ENCODE measurements at regions not wholly inside any gene's neighbourhood (a gene's known extent, or its start where the extent isn't known, plus 50 kb on each side); places are given as distances from the start of the nearest gene placed in this dataset.
"Not testable (repeated sequence)": the region's sequence is repeated elsewhere in the genome, so short reads cannot be mapped to it uniquely, and the experiment has no call there.

GRCh38 chr16:79835194-79835593 lies 234.7 kb upstream of the MAF start:
- Histone ChIP-seq H3K4me1 (no peaks in the 10 kb centered on the region), H3K27ac (no peak overlapping the region), H3K9me3 (no peaks in the 10 kb centered on the region), H3K36me3 (no peaks in the 10 kb centered on the region), H3K27me3 (no peaks in the 10 kb centered on the region), H3K4me3 (no peak overlapping the region)
- TF ChIP-seq, protein P1, sequence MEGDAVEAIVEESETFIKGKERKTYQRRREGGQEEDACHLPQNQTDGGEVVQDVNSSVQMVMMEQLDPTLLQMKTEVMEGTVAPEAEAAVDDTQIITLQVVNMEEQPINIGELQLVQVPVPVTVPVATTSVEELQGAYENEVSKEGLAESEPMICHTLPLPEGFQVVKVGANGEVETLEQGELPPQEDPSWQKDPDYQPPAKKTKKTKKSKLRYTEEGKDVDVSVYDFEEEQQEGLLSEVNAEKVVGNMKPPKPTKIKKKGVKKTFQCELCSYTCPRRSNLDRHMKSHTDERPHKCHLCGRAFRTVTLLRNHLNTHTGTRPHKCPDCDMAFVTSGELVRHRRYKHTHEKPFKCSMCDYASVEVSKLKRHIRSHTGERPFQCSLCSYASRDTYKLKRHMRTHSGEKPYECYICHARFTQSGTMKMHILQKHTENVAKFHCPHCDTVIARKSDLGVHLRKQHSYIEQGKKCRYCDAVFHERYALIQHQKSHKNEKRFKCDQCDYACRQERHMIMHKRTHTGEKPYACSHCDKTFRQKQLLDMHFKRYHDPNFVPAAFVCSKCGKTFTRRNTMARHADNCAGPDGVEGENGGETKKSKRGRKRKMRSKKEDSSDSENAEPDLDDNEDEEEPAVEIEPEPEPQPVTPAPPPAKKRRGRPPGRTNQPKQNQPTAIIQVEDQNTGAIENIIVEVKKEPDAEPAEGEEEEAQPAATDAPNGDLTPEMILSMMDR (IDR thresholded peaks at IDR 0.05): no peak
- DNase-seq: no peak
- intact Hi-C loops (cut with DNase I; ENCODE audit: low total_unique reads): no loop called here

DNA sequence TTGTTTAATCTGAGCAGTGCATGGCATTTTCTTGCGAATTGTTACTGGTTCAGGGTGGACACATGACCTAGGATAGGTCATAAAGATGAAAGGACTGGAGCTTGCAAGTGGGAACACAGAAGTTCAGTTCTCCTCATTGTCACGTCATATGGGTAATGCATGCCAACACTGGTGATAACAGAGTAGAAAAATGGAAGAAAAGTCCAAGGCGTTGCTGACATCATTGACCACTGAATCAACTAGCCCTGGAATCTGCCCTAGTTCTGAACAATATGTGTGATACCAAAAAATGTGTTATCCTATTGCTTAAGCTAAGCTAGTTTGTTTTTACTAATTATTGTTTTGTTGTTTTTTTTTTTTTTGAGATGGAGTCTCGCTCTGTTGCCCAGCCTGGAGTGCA lies 234.2 kb upstream of the MAF start:
- DNase-seq: no peak
- Histone ChIP-seq H3K36me3 (no peaks in the 10 kb centered on the region), H3K27me3 (no peaks in the 10 kb centered on the region), H3K27ac (no peak overlapping the region), H3K9me3 (no peaks in the 10 kb centered on the region), H3K4me1 (no peaks in the 10 kb centered on the region), H3K4me3 (no peak overlapping the region)
- TF ChIP-seq, protein P1 (IDR thresholded peaks at IDR 0.05): no peak
- intact Hi-C loops (cut with DNase I; ENCODE audit: low total_unique reads): no loop called here

DNA sequence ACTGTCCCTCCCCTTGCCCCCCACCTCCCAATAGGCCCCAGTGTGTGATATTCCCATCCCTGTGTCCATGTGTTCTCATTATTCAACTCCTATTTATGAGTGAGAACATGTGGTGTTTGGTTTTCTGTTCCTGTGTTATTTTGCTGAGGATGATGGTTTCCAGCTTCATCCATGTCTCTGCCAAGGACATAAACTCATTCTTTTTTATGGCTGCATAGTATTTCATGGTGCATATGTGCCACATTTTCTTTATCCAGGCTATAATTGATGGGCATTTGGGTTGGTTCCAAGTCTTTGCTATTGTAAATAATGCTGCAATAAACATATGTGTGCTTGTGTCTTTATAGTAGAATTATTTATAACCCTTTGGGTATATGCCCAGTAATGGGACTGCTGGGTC lies 233.5 kb upstream of the MAF start:
- H3K27ac ChIP-seq; H3K36me3 ChIP-seq; H3K4me3 ChIP-seq; DNase-seq; intact Hi-C loops (cut with DNase I; ENCODE audit: low total_unique reads); H3K9me3 ChIP-seq; H3K4me1 ChIP-seq; H3K27me3 ChIP-seq: not testable (repeated sequence)

GRCh38 chr16:79833559-79833958 lies 233.0 kb upstream of the MAF start:
- no peaks in the 10 kb centered on the region for H3K36me3 ChIP-seq
- H3K4me3 ChIP-seq: no peak overlapping the region
- no peaks in the 10 kb centered on the region for H3K9me3 ChIP-seq
- H3K4me1 ChIP-seq: no peaks in the 10 kb centered on the region
- H3K27me3 ChIP-seq: no peaks in the 10 kb centered on the region
- no peak overlapping the region for H3K27ac ChIP-seq
- DNase-seq: no peak
- TF ChIP-seq, protein P1 (IDR thresholded peaks at IDR 0.05): no peak
- intact Hi-C loops (cut with DNase I; ENCODE audit: low total_unique reads): no loop called here

- TF ChIP-seq, protein P1 (IDR thresholded peaks at IDR 0.05): no peak
- DNase-seq: no peak
- no peaks in the 10 kb centered on the region for H3K36me3 ChIP-seq
- no peak overlapping the region for H3K27ac ChIP-seq
- no peaks in the 10 kb centered on the region for H3K4me1 ChIP-seq
- H3K9me3 ChIP-seq: no peaks in the 10 kb centered on the region
- no peaks in the 10 kb centered on the region for H3K27me3 ChIP-seq
- H3K4me3 ChIP-seq: no peak overlapping the region
- intact Hi-C loops (cut with DNase I; ENCODE audit: low total_unique reads): no loop called here
Observed at GRCh38 chr16:79826732-79827475, 226.4 kb upstream of the MAF start.

DNA sequence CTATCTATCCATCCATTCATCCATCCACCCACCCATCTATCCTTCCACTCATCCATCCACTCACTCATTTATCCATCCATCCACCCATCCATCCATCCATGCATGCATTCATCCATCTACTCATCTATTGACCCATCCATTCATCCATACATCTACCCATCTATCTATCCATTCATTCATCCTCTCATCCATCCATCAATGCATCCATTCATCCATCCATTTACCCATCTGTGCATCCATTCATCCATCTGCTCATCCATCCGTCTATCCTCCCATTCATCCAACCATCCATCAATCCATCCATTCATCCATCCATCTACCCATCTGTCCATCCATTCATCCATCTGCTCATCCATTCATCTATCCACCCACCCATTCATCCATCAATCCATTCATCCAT lies 224.5 kb upstream of the MAF start:
- H3K9me3 ChIP-seq: no peaks in the 10 kb centered on the region
- DNase-seq: no peak
- intact Hi-C loops (cut with DNase I; ENCODE audit: low total_unique reads): no loop called here
- no peaks in the 10 kb centered on the region for H3K4me1 ChIP-seq
- no peaks in the 10 kb centered on the region for H3K27me3 ChIP-seq
- no peak overlapping the region for H3K27ac ChIP-seq
- TF ChIP-seq, protein P1 (IDR thresholded peaks at IDR 0.05): no peak
- H3K36me3 ChIP-seq: no peaks in the 10 kb centered on the region
- no peak overlapping the region for H3K4me3 ChIP-seq
